ENCODE measurements at regions not wholly inside any gene's neighbourhood (a gene's known extent, or its start where the extent isn't known, plus 50 kb on each side); places are given as distances from the start of the nearest gene placed in this dataset.

- H3K9ac ChIP-seq (ENCODE audit: extremely low read depth, insufficient read length, low read length): no peak overlapping the region
- H3K27me3 ChIP-seq (ENCODE audit: insufficient read depth, low read length): no peaks in the 10 kb centered on the region
- no peak overlapping the region for H3K27ac ChIP-seq (ENCODE audit: insufficient read length, low read depth, low read length)
- no peak overlapping the region for H2BK5ac ChIP-seq (ENCODE audit: insufficient read length, low read length)
- H4K8ac ChIP-seq (replicated peaks; ENCODE audit: insufficient read length, low read depth, low read length): no peak overlapping the region
- no peaks in the 10 kb centered on the region for H3K27me3 Mint-ChIP-seq (ENCODE audit: low read depth)
- no peak overlapping the region for H2BK12ac ChIP-seq (ENCODE audit: insufficient read length, low read depth, low read length)
- no peak overlapping the region for H3K18ac ChIP-seq (ENCODE audit: insufficient read length, low read depth, low read length)
- H3K79me1 ChIP-seq (ENCODE audit: insufficient read depth, low read depth, low read length, poor library complexity, severe bottlenecking): no peaks in the 10 kb centered on the region
- H3K9me3 Mint-ChIP-seq: peaks cover 13 to 18% of the 10 kb centered on the region in 2 experiments; a peak in 4 of 5 replicates
- H3K4me3 Mint-ChIP-seq: no peak overlapping the region
- no peak overlapping the region for H3K4ac ChIP-seq (ENCODE audit: low read depth, low read length)
- no peak overlapping the region for H3K27ac Mint-ChIP-seq
- no peak overlapping the region for H3K23ac ChIP-seq (ENCODE audit: insufficient read length, low read depth, low read length)
- no peak overlapping the region for H3T11ph ChIP-seq (ENCODE audit: low read length)
- peaks cover 0 to 18% (median 10%) of the 10 kb centered on the region in 3 experiments; a peak in 5 of 7 replicates for H3K36me3 Mint-ChIP-seq (ENCODE audit: insufficient read depth in 1 of 3, low read depth in 3 of 3)
- peaks cover 6% of the 10 kb centered on the region for H3K4me1 ChIP-seq (ENCODE audit: insufficient read depth, low read length)
- H2BK120ac ChIP-seq (ENCODE audit: low read depth, low read length, poor library complexity, severe bottlenecking): no peak overlapping the region
- no peak overlapping the region for H4K5ac ChIP-seq (ENCODE audit: insufficient read length, low read depth, low read length)
- no peak for TF ChIP-seq CTCF (conservative IDR thresholded peaks at IDR 0.05)
- DNase-seq: no peak
- H3K4me2 ChIP-seq (ENCODE audit: insufficient read depth, insufficient read length, low read length): no peak overlapping the region
- no peaks in the 10 kb centered on the region for H3K79me2 ChIP-seq (ENCODE audit: insufficient read depth, low read length)
- no peak overlapping the region for H2BK15ac ChIP-seq (ENCODE audit: low read depth, low read length)
- H3K9me3 ChIP-seq (ENCODE audit: control insufficient read depth, low read depth, low read length): no peaks in the 10 kb centered on the region
- H3K4me1 Mint-ChIP-seq: peaks cover 28 to 30% of the 10 kb centered on the region in 2 experiments
- no peak overlapping the region for H3K14ac ChIP-seq (ENCODE audit: insufficient read depth, low read length)
- no CpG with 5 or more reads among the region's 1 CpG for WGBS (ENCODE audit: extremely low coverage, insufficient read length, low lambda C conversion rate)
- H4K91ac ChIP-seq (ENCODE audit: insufficient read length, low read depth, low read length): no peak overlapping the region
- H3K23me2 ChIP-seq (ENCODE audit: insufficient read length, low read depth, low read length, poor library complexity, severe bottlenecking): no peaks in the 10 kb centered on the region
- no peaks in the 10 kb centered on the region for H4K20me1 ChIP-seq (ENCODE audit: control insufficient read depth, insufficient read depth, insufficient read length)
- no peak overlapping the region for H2AK5ac ChIP-seq (ENCODE audit: insufficient read length, low read length)
- no peak overlapping the region for H3K56ac ChIP-seq (ENCODE audit: insufficient read length, low read depth, low read length)
- no peak overlapping the region for H2AFZ ChIP-seq (ENCODE audit: low read length)
- H2BK20ac ChIP-seq (ENCODE audit: low read depth, low read length, poor library complexity, severe bottlenecking): no peak overlapping the region
Measured at GRCh38 chr2:56450047-56450446, 266.3 kb downstream of the CCDC85A start.

Data from H9 (cell line).